B cell (primary cell): ENCODE measurements at regions not wholly inside any gene's neighbourhood (a gene's known extent, or its start where the extent isn't known, plus 50 kb on each side); places are given as distances from the start of the nearest gene placed in this dataset.

ENCODE experiments used
- ATAC-seq: fragments of 200-7000 bp; cut with Tn5 transposase; one replicate; pipeline ENCODE4 v1.10.0; 2021; ENCODE audit warnings: low read depth, mild to moderate bottlenecking, moderate number of reproducible peaks, moderate library complexity
- CTCF ChIA-PET: fragments of 350-600 bp; sonication (Branson Sonifier 250); formaldehyde crosslinking; loops from one replicate; lab custom pipeline; 2021; ENCODE audit warnings: antibody characterized with exemption, inconsistent platforms; lab: Charles Lee
- POLR2A ChIA-PET: fragments of 350-600 bp; sonication (Branson Sonifier 250); formaldehyde crosslinking; loops from one replicate; lab custom pipeline; 2021; ENCODE audit warnings: antibody characterized with exemption; lab: Charles Lee
- DNase-seq: peaks from one replicate; pipeline ENCODE4 v3.0.0; 2013
- H2AFZ ChIP-seq: 2 replicates; pipeline ENCODE4 v1.6.1; 2012; ENCODE audit warnings: mild to moderate bottlenecking, low read depth, low read length; ENCODE audit not compliant: insufficient read depth, poor library complexity, severe bottlenecking
- H3K27ac ChIP-seq, 2 donors: 1 replicate in 1 of 2; 2 replicates in 1 of 2; pipeline ENCODE4 v1.5.1; 2012 to 2013; ENCODE audit warnings: low read length in 2 of 2, mild to moderate bottlenecking in 2 of 2, moderate library complexity in 1 of 2
- H3K27me3 ChIP-seq, 4 experiments: fragments of 200-600 bp in 1 of 4; sonication (generic) in 1 of 4; replicated peaks in 1 of 4; 1 replicate in 2 of 4; 2 replicates in 2 of 4; pipeline versions ENCODE4 v1.6.1 to v1.7.0; 2013 to 2016; ENCODE audit warnings: low read length in 3 of 4, mild to moderate bottlenecking in 2 of 4, mixed read lengths in 1 of 4, moderate library complexity in 1 of 4; ENCODE audit not compliant: insufficient read depth in 4 of 4, control insufficient read depth in 3 of 4; ENCODE audit errors: control extremely low read depth in 1 of 4
- H3K36me3 ChIP-seq, 2 experiments: replicated peaks in 1 of 2; 1 replicate in 1 of 2; 2 replicates in 1 of 2; pipeline versions ENCODE4 v1.6.1 to v1.7.1; 2013; ENCODE audit warnings: low read length in 1 of 2; ENCODE audit not compliant: insufficient read depth in 2 of 2, control insufficient read depth in 1 of 2; ENCODE audit errors: control extremely low read depth in 1 of 2, extremely low read depth in 1 of 2
- H3K4me1 ChIP-seq, 2 donors: fragments of 200-600 bp in 1 of 2; sonication (generic) in 1 of 2; 1 replicate in 1 of 2; 2 replicates in 1 of 2; pipeline versions ENCODE4 v1.5.1 to v1.6.1; 2013 to 2017; ENCODE audit warnings: low read length in 2 of 2; ENCODE audit not compliant: control insufficient read depth in 2 of 2, insufficient read depth in 2 of 2
- H3K4me2 ChIP-seq: replicated peaks from 2 replicates; pipeline ENCODE3; 2012; ENCODE audit warnings: mild to moderate bottlenecking, low read depth, low read length; ENCODE audit not compliant: poor library complexity, severe bottlenecking
- H3K4me3 ChIP-seq, 5 experiments: fragments of 200-600 bp in 1 of 5; sonication (generic) in 1 of 5; 1 replicate in 3 of 5; 2 replicates in 2 of 5; pipeline versions ENCODE4 v1.5.1 to v1.7.0; 2011 to 2016; ENCODE audit warnings: low read length in 4 of 5, mild to moderate bottlenecking in 4 of 5, low read depth in 2 of 5, control low read depth in 1 of 5, moderate library complexity in 1 of 5; ENCODE audit not compliant: insufficient read depth in 1 of 5; ENCODE audit errors: control extremely low read depth in 1 of 5, extremely low read depth in 1 of 5
- H3K79me2 ChIP-seq: fragments of 200-600 bp; sonication (generic); one replicate; pipeline ENCODE4 v1.6.0; 2016; ENCODE audit warnings: low read length; ENCODE audit not compliant: control insufficient read depth, insufficient read depth
- H3K9ac ChIP-seq: fragments of 200-600 bp; sonication (generic); 2 replicates; pipeline ENCODE4 v1.6.1; 2017; ENCODE audit warnings: mild to moderate bottlenecking, low read length, moderate library complexity
- H3K9me3 ChIP-seq, 3 donors: one replicate each; pipeline versions ENCODE4 v1.6.1 to v1.7.1; 2013; ENCODE audit warnings: low read length in 2 of 3; ENCODE audit not compliant: control insufficient read depth in 2 of 3, insufficient read depth in 1 of 3; ENCODE audit errors: control extremely low read depth in 1 of 3
- H4K20me1 ChIP-seq: 2 replicates; pipeline ENCODE4 v1.6.0; 2012; ENCODE audit warnings: mild to moderate bottlenecking, low read length; ENCODE audit not compliant: insufficient read depth, control insufficient read depth, poor library complexity, severe bottlenecking
- H3K27ac Mint-ChIP-seq: one replicate; pipeline ENCODE4 v1.8.0; 2021; ENCODE audit warnings: mixed read lengths
- H3K27me3 Mint-ChIP-seq: one replicate; pipeline ENCODE4 v1.8.0; 2021; ENCODE audit warnings: mixed read lengths
- H3K4me1 Mint-ChIP-seq: one replicate; pipeline ENCODE4 v1.8.0; 2021; ENCODE audit warnings: mixed read lengths
- H3K4me3 Mint-ChIP-seq: one replicate; pipeline ENCODE4 v1.8.0; 2021; ENCODE audit warnings: mixed read lengths
- H3K9me3 Mint-ChIP-seq: one replicate; pipeline ENCODE4 v1.8.0; 2022; ENCODE audit warnings: mixed read lengths; ENCODE audit not compliant: insufficient read depth
- EZH2 ChIP-seq: IDR thresholded peaks from 2 replicates; pipeline ENCODE4 v1.6.1; 2012; ENCODE audit warnings: borderline replicate concordance, low read depth, mild to moderate bottlenecking, moderate library complexity, low read length; ENCODE audit not compliant: insufficient read depth, poor library complexity, severe bottlenecking
- WGBS: methylation state at CpG from one replicate; pipeline ENCODE4 v1.1.5; 2013; ENCODE audit warnings: missing lambda C conversion rate; ENCODE audit not compliant: insufficient coverage; 5-methylcytosine and 5-hydroxymethylcytosine counted together
- intact Hi-C: fragments of 100-400 bp; cut with micrococcal nuclease; formaldehyde crosslinking; loops from one replicate; pipeline ENCODE4 v1.10.0; 2022
- TF ChIP-seq, protein P1 (sequence below): fragments of 200-600 bp; IDR thresholded peaks from one replicate; pipeline ENCODE4 v1.8.0; 2022; ENCODE audit warnings: antibody characterized with exemption, mild to moderate bottlenecking

DNA sequence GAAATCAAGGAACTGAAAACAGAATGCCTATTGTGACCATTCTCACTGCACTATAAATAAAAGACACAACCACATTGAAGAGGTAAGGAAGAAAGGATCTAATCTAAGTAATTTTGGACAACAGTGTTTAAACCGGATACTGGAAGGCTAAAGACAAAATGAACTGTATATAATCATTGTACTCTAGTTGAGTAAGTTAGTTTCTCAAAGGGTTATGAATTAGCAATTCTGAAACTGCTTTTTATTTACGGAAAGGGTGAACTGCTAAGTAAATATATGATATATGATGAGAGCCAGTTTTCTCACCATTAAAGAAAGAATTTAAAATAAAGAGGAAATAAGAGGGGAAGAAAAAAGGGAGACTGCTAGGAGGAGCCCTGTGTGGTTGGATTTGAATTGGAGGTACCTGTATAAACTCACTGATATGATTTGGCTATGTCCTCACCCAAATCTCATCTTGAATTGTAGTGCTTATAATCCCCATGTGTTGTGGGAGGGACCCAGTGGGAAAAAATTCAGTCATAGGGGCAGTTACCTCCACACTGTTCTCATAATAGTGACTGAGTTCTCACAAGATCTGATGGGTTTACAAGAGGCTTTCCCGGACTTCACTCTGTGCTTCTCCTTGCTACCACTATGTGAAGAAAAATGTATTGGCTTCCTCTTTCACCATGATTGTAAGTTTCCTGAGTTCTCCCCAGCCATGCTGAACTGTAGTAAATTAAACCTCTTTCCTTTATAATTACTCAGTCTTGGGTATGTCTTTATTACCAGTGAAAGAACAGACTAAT lies 607.7 kb downstream of the PYDC2 start:
- CTCF ChIA-PET, result no interaction called here
- Histone ChIP-seq H4K20me1 (no peaks in the 10 kb centered on the region), H3K4me1 (peaks cover 0 to 3% of the 10 kb centered on the region in 2 donors), H3K79me2 (no peaks in the 10 kb centered on the region), H3K27me3 (no peaks in the 10 kb centered on the region), H3K9ac (no peak overlapping the region), H3K27ac (peak overlapping the region in 1 of 2 donors; percentile 19), H3K9me3 (peaks cover 0 to under 1% (median 0%) of the 10 kb centered on the region in 3 donors), H3K4me3 (peak overlapping the region in 1 of 5 experiments; percentile 7), H3K36me3 (no peaks in the 10 kb centered on the region), H2AFZ (no peak overlapping the region), H3K4me2 (peak overlapping the region; percentile 9)
- TF ChIP-seq, protein P1, sequence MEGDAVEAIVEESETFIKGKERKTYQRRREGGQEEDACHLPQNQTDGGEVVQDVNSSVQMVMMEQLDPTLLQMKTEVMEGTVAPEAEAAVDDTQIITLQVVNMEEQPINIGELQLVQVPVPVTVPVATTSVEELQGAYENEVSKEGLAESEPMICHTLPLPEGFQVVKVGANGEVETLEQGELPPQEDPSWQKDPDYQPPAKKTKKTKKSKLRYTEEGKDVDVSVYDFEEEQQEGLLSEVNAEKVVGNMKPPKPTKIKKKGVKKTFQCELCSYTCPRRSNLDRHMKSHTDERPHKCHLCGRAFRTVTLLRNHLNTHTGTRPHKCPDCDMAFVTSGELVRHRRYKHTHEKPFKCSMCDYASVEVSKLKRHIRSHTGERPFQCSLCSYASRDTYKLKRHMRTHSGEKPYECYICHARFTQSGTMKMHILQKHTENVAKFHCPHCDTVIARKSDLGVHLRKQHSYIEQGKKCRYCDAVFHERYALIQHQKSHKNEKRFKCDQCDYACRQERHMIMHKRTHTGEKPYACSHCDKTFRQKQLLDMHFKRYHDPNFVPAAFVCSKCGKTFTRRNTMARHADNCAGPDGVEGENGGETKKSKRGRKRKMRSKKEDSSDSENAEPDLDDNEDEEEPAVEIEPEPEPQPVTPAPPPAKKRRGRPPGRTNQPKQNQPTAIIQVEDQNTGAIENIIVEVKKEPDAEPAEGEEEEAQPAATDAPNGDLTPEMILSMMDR, result no peak
- TF ChIP-seq EZH2, result no peak
- Mint-ChIP-seq H3K27ac (peak overlapping the region; percentile 46), H3K4me1 (peaks cover 21% of the 10 kb centered on the region), H3K27me3 (no peaks in the 10 kb centered on the region), H3K9me3 (no peaks in the 10 kb centered on the region), H3K4me3 (peak overlapping the region; percentile 0)
- intact Hi-C loops, result no loop called here
- WGBS, result 40% methylated on average over 1 of the region's 3 CpGs
- DNase-seq (no peak), ATAC-seq (no peak)
- POLR2A ChIA-PET, result no interaction called here

DNA sequence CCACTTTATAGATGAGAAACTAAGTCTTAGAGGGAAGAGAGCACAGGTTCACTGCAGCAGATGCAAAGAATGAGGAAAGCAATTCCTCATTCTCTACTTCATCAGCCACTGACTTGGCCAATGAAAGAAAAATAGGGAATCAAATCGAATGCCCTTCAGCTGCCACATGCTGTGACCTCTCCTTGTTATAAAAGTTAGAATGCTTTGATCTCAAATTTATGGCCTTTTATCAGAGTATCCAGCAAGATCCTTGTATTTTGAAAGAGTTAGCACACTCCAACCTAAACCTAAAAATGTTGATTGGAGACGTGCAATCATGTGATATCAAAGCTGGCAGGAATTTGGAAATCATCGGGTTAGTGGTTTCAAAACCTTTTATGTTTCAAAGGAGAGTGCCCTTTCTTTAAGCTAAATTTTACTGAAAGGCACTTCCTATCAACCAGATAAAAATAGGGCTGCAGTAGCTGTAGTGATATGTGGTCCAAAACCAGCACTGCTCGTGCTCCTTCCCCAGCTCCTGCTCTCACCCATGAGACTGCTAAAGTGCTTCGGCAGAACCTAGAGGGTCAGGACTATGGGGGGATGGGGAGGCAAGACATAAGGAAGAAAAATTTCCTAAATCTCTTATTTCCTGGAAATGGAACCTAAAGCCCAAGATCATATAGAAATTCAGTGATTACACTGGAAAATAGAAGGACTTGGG lies 617.0 kb downstream of the PYDC2 start:
- Histone ChIP-seq H2AFZ (no peak overlapping the region), H3K9ac (no peak overlapping the region), H3K9me3 (no peaks in the 10 kb centered on the region), H3K27ac (no peak overlapping the region), H4K20me1 (no peaks in the 10 kb centered on the region), H3K79me2 (no peaks in the 10 kb centered on the region), H3K36me3 (no peaks in the 10 kb centered on the region), H3K4me2 (no peak overlapping the region), H3K4me3 (no peak overlapping the region), H3K27me3 (no peaks in the 10 kb centered on the region), H3K4me1 (no peaks in the 10 kb centered on the region)
- ChIA-PET POLR2A (no interaction called here), CTCF (no interaction called here)
- ATAC-seq, result no peak
- no peaks in the 10 kb centered on the region for H3K27me3 Mint-ChIP-seq
- intact Hi-C loops, result no loop called here
- H3K9me3 Mint-ChIP-seq, result no peaks in the 10 kb centered on the region
- no peak for DNase-seq
- H3K4me3 Mint-ChIP-seq, result no peak overlapping the region
- no peak overlapping the region for H3K27ac Mint-ChIP-seq
- H3K4me1 Mint-ChIP-seq, result peaks cover under 1% of the 10 kb centered on the region
- no peak for TF ChIP-seq EZH2
- TF ChIP-seq, protein P1, result no peak
- no CpG with 5 or more reads among the region's 5 CpGs for WGBS
